IPS-18a (cell line): ENCODE measurements at regions not wholly inside any gene's neighbourhood (a gene's known extent, or its start where the extent isn't known, plus 50 kb on each side); places are given as distances from the start of the nearest gene placed in this dataset.
"Not testable (repeated sequence)": the region's sequence is repeated elsewhere in the genome, so short reads cannot be mapped to it uniquely, and the experiment has no call there.

ENCODE experiments used
- H3K27ac ChIP-seq: one replicate; pipeline ENCODE4 v1.5.1; 2013; ENCODE audit warnings: low read length
- H3K27me3 ChIP-seq: one replicate; pipeline ENCODE4 v1.6.1; 2013; ENCODE audit warnings: mild to moderate bottlenecking, low read length; ENCODE audit not compliant: control insufficient read depth, insufficient read depth
- H3K36me3 ChIP-seq: one replicate; pipeline ENCODE4 v1.6.1; 2013; ENCODE audit warnings: low read depth, low read length; ENCODE audit not compliant: control insufficient read depth
- H3K4me1 ChIP-seq: one replicate; pipeline ENCODE4 v1.6.1; 2013; ENCODE audit warnings: low read depth, low read length; ENCODE audit not compliant: control insufficient read depth
- H3K4me3 ChIP-seq: one replicate; pipeline ENCODE4 v1.5.1; 2013; ENCODE audit warnings: low read length
- H3K9ac ChIP-seq: one replicate; pipeline ENCODE4 v1.6.1; 2013; ENCODE audit warnings: mild to moderate bottlenecking, low read length, moderate library complexity
- H3K9me3 ChIP-seq: one replicate; pipeline ENCODE4 v1.6.1; 2013; ENCODE audit warnings: low read depth, low read length; ENCODE audit not compliant: control insufficient read depth

GRCh38 chr6:115203381-115203780, 857.3 kb downstream of the FRK start:
- H3K4me1 ChIP-seq: no peaks in the 10 kb centered on the region

GRCh38 chr6:115194981-115195638, 852.3 kb upstream of the HS3ST5 start:
- Histone ChIP-seq H3K4me3 (no peak overlapping the region), H3K9me3 (no peaks in the 10 kb centered on the region), H3K27me3 (no peaks in the 10 kb centered on the region), H3K9ac (no peak overlapping the region), H3K36me3 (no peaks in the 10 kb centered on the region), H3K4me1 (no peaks in the 10 kb centered on the region), H3K27ac (no peak overlapping the region)

More at GRCh38 chr6:115203381-115203780, 857.3 kb downstream of the FRK start:
- no peaks in the 10 kb centered on the region for H3K36me3 ChIP-seq
- H3K27me3 ChIP-seq: no peaks in the 10 kb centered on the region
- no peak overlapping the region for H3K9ac ChIP-seq
- no peak overlapping the region for H3K27ac ChIP-seq
- no peak overlapping the region for H3K4me3 ChIP-seq
- no peaks in the 10 kb centered on the region for H3K9me3 ChIP-seq

GRCh38 chr6:115191989-115192388, 849.2 kb upstream of the HS3ST5 start:
- Histone ChIP-seq H3K4me3 (no peak overlapping the region), H3K9ac (no peak overlapping the region), H3K9me3 (no peaks in the 10 kb centered on the region)

GRCh38 chr6:115190534-115190933, 847.7 kb upstream of the HS3ST5 start:
- no peak overlapping the region for H3K27ac ChIP-seq
- H3K9ac ChIP-seq: no peak overlapping the region
- no peaks in the 10 kb centered on the region for H3K4me1 ChIP-seq
- H3K27me3 ChIP-seq: no peaks in the 10 kb centered on the region
- no peak overlapping the region for H3K4me3 ChIP-seq
- no peaks in the 10 kb centered on the region for H3K36me3 ChIP-seq
- H3K9me3 ChIP-seq: no peaks in the 10 kb centered on the region

More at GRCh38 chr6:115191989-115192388, 849.2 kb upstream of the HS3ST5 start:
- no peak overlapping the region for H3K27ac ChIP-seq
- no peaks in the 10 kb centered on the region for H3K4me1 ChIP-seq
- H3K27me3 ChIP-seq: no peaks in the 10 kb centered on the region
- no peaks in the 10 kb centered on the region for H3K36me3 ChIP-seq

GRCh38 chr6:115175456-115175855, 832.6 kb upstream of the HS3ST5 start:
- not testable (repeated sequence) for H3K27me3 ChIP-seq, H3K36me3 ChIP-seq, H3K4me1 ChIP-seq, H3K9ac ChIP-seq, H3K9me3 ChIP-seq, H3K4me3 ChIP-seq, H3K27ac ChIP-seq

GRCh38 chr6:115165912-115166311, 823.1 kb upstream of the HS3ST5 start:
- not testable (repeated sequence) for H3K9me3 ChIP-seq, H3K27me3 ChIP-seq, H3K36me3 ChIP-seq, H3K4me3 ChIP-seq, H3K4me1 ChIP-seq, H3K27ac ChIP-seq, H3K9ac ChIP-seq

- Histone ChIP-seq H3K27ac (no peak overlapping the region), H3K36me3 (no peaks in the 10 kb centered on the region), H3K4me1 (no peaks in the 10 kb centered on the region), H3K4me3 (no peak overlapping the region), H3K27me3 (no peaks in the 10 kb centered on the region), H3K9ac (no peak overlapping the region), H3K9me3 (no peaks in the 10 kb centered on the region)
These were observed 816.9 kb upstream of the HS3ST5 start for GRCh38 chr6:115159733-115160132.

- H3K9me3 ChIP-seq: no peaks in the 10 kb centered on the region
- H3K4me3 ChIP-seq: no peak overlapping the region
- H3K36me3 ChIP-seq: no peaks in the 10 kb centered on the region
These were observed 795.1 kb upstream of the HS3ST5 start for GRCh38 chr6:115137910-115138309.

GRCh38 chr6:115133790-115134189, 791.0 kb upstream of the HS3ST5 start:
- Histone ChIP-seq H3K27me3 (no peaks in the 10 kb centered on the region), H3K9ac (no peak overlapping the region), H3K36me3 (no peaks in the 10 kb centered on the region), H3K9me3 (no peaks in the 10 kb centered on the region), H3K4me3 (no peak overlapping the region), H3K27ac (no peak overlapping the region), H3K4me1 (no peaks in the 10 kb centered on the region)

More at GRCh38 chr6:115137910-115138309, 795.1 kb upstream of the HS3ST5 start:
- Histone ChIP-seq H3K27ac (no peak overlapping the region), H3K4me1 (no peaks in the 10 kb centered on the region), H3K27me3 (no peaks in the 10 kb centered on the region), H3K9ac (no peak overlapping the region)

- no peak overlapping the region for H3K4me3 ChIP-seq
These were observed 789.1 kb upstream of the HS3ST5 start for GRCh38 chr6:115131709-115132490.

GRCh38 chr6:115121513-115121912, 778.7 kb upstream of the HS3ST5 start:
- H3K27me3 ChIP-seq, H3K9ac ChIP-seq, H3K9me3 ChIP-seq, H3K4me1 ChIP-seq, H3K27ac ChIP-seq, H3K4me3 ChIP-seq, H3K36me3 ChIP-seq: not testable (repeated sequence)

More at GRCh38 chr6:115131709-115132490, 789.1 kb upstream of the HS3ST5 start:
- Histone ChIP-seq H3K27ac (no peak overlapping the region), H3K9ac (no peak overlapping the region), H3K9me3 (no peaks in the 10 kb centered on the region), H3K27me3 (no peaks in the 10 kb centered on the region), H3K4me1 (no peaks in the 10 kb centered on the region), H3K36me3 (no peaks in the 10 kb centered on the region)

GRCh38 chr6:115120391-115120790, 777.6 kb upstream of the HS3ST5 start:
- Histone ChIP-seq H3K4me1 (no peaks in the 10 kb centered on the region), H3K27me3 (no peaks in the 10 kb centered on the region), H3K4me3 (no peak overlapping the region), H3K36me3 (no peaks in the 10 kb centered on the region), H3K9me3 (no peaks in the 10 kb centered on the region), H3K27ac (no peak overlapping the region), H3K9ac (no peak overlapping the region)
